Astrocyte of the hippocampus (primary cell): ENCODE measurements at regions not wholly inside any gene's neighbourhood (a gene's known extent, or its start where the extent isn't known, plus 50 kb on each side); places are given as distances from the start of the nearest gene placed in this dataset.

Experiments used
- DNase-seq: peaks from one replicate; pipeline ENCODE4 v3.0.0; 2011; ENCODE audit warnings: low read depth, low spot score

DNA sequence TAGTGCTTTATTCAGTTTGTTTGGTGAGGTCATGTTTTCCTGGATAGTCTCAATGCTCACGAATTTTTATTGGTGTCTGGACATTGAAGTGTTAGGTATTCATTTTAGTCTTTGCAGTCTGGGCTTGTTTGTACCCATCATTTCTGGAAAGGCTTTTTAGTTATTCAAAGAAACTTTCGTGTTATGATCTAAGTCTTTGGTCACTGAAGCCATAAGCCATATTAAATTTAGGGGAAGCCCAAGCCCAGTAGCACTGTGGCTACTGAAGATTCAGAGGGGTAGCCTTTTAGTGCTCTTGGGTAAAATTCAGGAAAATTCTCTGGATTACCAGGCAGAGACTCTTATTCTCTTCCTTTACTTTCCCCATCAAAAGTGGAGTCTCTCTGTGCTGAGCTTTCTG lies 56.2 kb upstream of the PEX5L start:
- DNase-seq, result no peak

DNA sequence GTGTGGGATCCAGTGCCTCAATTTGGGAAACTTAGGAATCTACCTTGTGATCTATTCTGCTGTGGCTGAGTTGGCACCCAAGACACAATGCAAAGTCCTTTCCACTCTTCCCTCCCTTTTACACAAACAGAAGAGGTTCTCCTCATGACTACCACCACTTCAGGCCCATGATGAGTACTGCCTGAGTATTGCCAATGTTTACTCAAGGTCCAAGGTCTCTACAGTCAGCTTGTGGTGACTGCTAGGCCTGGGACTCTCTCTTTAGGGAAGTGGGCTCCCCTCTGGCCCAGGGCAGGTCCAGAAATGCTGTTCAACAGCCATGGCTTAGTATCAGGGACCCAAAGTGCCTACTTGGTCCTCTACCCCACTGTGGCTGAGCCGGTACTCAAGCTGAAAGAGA lies 56.8 kb upstream of the PEX5L start:
- DNase-seq, result no peak

DNA sequence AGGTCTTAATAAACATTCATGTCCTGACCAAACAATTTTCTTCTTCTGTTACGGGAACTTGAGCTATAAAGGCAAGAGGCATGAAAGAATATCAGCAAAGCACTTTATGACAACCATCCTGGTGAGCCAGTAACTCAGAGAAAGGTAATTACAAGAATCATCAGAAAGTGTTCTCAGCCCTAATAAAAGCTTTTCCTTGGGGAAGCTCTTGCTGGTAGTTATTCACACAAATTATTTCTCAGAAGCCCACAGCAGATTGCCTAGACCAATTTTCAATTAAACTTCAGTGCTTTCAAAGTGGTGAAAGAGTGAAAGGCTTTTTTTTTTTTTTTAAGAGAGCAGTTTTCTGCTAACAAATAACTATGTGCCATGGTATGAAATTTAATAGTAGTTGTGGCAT lies 60.9 kb upstream of the PEX5L start:
- DNase-seq, result no peak

DNA sequence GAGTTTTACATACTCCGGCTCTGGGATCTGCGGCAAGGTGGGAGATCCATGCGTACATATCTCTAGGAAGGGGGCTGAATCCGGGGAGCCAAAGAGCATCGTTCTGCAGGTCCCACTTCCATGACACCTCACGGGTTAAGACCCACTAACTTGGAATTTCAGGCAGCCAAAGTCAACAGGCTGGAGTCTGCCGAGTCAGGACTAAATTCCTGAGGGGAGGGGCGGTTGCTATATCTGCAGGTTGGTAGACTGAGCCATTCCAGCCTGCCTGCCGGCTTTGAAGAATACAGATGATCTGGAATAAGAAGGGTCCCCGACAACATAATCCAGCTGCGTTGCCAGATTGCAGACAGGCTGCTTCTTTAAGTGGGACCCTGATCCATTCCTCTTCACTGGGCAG lies 65.4 kb upstream of the PEX5L start:
- DNase-seq, result peak; percentile 1

DNA sequence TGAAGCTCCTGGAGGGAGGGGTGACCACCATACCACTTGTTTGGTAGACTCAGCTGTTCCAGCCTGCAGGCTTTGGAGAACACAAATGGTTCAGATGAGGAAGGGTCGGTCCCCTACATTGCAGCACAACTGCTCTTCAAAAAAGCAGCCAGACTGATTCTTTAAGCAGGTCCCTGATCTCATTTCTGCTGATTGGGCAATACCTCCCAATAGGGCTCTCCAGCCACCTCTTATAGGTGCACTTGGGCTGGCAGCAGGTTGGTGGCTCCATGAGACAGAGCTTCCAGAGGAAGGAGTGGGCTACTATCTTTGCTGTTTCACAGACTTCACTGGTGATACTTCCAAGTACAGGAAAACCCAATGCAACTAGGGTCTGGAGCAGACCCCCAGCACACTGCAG lies 65.9 kb upstream of the PEX5L start:
- no peak for DNase-seq

DNA sequence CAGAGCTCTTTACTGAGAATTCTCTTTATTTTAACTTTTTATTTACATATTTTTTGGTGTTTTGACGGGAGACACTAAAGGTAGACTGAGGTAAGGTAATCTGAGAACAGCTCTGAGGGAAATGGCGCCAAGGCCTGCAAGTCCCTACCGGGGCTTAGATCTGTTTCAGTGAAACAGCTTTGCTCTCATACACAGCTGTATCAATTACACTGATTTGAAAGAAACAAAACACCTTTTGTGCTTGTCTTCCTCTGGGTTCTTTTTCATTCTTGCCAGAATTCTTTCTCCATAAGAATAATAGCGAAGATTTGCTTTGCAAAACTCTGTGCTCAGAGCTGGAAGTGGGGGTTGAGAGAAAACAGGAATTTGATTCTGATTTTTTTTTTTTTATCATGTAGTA lies 79.5 kb upstream of the PEX5L start:
- DNase-seq, result no peak

DNA sequence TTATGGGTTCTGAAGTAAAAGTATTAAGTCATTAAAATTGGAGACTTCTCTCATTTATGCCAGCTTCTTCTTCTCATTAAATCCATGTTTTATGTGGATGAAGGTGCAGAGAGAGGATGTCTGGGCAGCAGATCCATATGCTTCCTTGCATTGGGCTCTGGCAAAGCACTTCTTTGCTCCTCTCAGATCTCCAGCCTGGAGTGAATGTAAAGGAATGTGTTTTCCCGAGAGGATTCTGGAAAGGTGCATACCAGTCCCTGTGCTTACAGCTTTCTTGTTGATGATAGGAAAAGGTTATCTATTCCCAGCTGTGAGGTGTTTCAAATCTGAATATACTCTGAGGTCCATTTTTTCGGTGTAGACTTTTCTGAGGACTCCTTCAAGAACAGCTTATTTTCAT lies 79.9 kb upstream of the PEX5L start:
- no peak for DNase-seq

DNA sequence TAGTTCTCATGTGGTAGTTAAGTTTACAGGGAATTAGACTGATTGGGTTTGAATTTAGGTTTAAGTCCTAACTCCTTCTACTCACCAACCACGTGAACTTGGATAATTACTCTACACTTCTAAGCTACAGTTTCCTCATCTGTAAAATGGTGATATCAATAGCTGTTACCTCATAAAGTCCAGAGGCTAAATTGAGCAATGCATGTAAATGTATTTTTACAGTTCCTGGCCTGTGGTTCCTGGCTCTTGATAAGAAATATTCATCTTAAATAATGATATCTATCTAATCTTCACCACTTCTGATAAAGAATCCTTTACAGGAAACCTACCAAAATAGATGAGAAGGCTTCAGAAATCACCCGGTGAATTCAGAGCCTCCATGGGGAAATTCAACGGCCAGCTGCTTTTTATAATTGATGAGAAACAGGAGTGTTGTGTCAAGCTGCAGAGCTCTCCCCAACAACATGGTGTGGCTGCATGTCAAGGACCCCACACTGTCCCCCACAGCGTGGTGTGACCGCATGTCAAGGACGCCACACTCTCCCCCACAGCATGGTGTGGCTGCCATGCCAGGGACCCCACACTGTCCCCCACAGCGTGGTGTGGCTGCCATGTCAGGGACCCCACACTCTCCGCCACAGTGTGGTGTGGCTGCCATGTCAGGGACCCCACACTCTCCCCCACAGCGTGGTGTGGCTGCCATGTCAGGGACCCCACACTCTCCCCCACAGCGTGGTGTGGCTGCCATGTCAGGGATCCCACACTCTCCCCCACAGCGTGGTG lies 80.8 kb upstream of the PEX5L start:
- DNase-seq, result no peak

DNA sequence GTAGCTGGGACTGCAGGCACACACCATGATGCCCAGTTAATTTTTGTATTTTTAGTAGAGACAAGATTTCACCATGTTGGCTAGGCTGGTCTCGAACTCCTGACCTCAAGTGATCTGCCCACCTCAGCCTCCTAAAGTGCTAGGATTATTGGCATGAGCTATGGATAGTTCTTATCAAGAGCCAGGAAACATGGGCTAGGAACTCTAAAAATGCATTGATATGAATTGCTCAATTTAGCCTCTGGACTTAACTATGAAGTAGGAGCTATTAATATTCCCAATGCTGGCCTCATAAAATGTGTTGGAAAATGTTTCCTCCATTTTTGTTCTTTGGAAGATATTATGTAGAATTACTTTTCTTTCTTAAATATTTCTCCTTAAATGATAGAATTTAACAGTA lies 82.8 kb upstream of the PEX5L start:
- DNase-seq, result no peak

DNA sequence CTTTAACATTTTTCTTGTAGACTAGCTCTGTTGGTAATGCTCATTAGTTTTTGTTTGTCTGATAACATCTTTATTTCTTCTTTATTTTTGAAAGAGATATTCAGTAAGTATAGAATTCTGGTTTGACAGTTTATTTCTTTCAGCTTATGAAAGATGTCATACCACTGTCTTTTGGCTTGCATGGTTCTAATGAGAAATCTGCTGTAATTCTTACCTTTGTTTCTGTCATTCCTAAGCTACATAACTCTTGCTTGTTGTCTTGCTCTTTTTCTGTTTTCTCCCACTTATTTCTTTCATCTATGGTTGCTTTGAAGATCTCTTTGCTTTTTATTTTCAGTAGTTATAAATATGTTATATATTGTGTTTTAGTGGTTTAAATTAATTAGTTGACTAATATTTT lies 87.2 kb upstream of the PEX5L start:
- no peak for DNase-seq

DNA sequence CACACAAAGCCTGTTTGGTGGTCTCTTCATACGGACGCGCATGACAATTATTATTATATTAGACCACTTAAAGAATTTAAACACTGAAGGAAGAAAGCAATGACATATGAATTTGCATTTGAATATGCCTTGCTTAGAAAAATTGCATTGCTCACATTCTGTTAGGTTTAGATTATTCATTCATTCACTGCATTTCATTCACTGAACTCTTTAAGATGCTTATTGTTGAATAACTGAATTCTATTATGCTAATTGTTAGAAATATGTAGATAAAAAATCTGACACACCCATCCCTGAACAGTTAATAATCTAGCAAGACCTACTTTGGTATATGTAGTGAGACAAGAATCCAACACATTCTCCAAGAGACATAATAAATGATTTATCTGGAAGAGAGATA lies 94.4 kb upstream of the PEX5L start:
- DNase-seq, result no peak

DNA sequence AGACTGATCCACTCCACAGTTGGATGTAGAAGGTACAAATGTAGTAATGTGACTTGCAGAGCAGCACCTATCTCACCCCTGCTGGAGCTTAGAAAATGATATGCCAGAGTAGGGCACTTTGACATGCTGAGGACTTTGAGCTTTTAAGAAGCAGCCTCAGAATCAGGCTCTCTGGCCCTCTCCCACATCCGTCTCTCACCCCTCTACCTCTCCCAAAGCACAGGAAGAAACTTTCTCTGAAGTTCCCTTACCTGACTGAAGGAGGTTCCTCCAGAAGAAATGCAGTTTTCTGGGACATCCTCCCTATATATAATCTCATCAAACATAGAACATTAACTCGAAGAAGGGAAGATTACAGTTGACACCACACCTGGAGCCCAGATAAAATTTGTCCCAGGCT lies 98.4 kb upstream of the PEX5L start:
- no peak for DNase-seq

DNA sequence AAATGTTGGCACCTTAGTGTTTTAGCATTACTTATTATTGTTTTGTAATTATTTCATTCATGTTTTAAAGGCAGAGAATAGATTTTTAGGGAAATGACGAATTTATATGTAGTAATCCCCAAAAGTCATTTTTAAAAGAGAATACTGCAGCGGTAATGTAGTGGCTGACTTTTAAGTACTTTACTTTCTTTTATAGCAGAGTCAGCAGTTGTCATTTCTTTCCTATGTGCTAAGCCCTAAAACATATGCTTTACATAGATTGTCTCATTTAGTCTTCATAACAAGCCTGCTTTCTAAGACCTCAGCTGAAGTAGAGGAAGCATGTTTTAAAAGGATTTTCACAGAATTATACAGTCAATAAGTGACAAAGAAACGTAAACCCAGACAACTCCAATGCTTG lies 102.1 kb upstream of the PEX5L start:
- DNase-seq, result no peak

DNA sequence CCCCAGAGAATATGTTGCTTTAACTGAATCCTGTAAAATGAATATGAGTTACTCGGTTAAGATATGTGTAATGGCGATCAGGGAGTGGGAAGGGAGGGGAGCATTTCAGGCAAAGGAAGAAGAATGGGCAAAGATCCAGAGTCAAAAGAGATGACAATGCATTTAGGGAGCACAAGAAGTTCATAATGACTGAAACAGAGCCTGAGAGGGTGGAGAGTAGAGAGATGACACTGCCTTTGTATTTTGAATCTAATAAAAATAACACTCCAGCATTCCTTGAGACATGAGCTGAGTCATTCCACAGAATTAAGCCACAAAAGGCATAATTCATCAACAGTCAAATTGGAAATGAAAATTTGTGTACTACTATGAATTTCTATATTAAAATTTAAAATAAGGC lies 105.3 kb upstream of the PEX5L start:
- no peak for DNase-seq

DNA sequence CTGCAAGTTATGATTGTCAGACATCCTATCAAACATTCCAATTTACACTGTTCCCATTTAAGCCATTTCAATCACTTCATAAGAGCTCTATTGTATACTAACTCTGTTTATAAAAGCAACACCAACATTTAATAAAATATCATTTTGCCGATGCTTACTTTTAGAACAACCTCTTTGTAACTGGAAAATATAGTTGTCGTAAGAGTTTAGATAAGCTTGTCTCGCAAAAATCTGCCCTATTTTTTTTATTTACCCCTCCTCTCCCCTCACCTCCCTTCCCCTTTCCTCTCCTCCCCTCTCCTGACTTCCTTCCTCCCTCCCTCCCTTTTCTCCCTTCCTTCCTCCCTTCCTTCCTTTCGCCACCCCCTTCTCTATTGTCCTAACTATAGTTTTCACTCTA lies 105.7 kb upstream of the PEX5L start:
- no peak for DNase-seq

DNA sequence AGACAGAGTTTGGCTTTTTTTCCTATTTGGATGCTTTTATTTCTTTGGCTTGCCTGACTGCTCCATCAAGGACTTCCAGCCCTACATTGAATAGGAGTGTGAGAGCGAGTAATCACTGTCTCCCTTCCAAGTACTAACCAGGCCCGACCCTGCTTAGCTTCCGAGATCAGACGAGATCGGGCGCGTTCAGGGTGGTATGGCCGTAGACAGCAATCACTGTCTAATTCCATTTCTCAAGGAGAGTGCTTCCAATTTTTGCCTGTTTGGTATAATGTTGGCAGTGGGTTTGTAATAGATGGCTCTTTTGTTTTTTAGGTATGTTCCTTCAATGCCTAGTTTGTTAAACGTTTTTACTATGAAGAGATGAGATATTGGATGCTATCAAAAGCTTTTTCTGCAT lies 125.0 kb upstream of the PEX5L start:
- no peak for DNase-seq

DNA sequence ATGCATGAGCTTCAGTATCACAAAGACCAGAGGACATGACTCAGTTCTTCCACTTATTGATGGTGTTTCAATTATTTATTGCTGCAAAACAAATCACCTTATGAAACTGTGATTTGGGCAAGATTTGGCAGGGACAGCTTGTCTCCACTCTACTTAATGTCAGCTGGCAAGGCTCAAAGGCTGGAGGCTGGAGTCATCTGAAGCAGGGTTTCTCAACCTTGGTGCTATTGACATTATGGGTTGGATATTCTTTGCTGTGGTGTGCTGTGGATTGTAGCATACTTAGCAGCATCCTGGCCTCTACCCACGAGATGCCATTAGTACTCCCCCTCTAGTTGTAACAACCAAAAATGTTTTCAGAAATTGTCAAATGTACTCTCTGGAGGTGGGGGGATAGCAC lies 138.8 kb upstream of the PEX5L start:
- no peak for DNase-seq

DNA sequence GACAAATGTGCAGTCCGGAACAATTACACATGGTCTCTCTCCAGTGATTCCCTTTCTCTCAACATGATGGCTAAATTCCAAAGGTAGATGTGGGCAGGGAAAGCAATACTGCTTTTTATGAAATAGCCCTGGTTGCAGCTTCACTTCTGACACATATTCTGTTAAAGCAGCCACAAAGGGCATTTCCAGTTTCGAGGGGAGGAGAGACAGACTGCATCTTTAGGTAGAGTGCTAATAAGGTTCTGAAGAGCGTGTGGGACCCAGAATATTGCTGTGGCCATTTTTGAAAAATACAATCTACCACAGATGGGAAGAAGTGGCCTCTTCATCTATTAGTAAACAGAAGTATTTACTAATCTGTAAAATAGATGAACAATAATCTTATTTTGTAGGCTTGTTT lies 139.3 kb upstream of the PEX5L start:
- no peak for DNase-seq

DNA sequence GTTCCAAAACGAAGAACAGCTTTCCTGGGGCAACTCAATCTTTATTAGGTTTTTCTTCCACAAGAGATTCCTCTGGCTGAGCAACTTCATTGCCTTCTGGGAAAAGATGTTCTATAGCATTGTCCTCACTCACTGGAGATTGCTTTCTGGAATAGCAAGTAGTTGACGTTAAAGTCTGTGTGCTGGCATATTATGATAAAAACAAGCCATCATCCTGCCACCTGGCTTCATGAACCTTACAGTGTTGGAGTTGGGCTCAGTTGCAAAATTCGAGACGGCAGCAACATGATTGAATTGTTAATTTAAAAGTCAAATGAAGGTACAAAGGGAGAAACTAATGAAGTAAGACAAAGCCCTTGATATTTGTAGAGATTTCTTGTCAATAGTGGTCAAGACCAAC lies 140.5 kb upstream of the PEX5L start:
- DNase-seq, result no peak

DNA sequence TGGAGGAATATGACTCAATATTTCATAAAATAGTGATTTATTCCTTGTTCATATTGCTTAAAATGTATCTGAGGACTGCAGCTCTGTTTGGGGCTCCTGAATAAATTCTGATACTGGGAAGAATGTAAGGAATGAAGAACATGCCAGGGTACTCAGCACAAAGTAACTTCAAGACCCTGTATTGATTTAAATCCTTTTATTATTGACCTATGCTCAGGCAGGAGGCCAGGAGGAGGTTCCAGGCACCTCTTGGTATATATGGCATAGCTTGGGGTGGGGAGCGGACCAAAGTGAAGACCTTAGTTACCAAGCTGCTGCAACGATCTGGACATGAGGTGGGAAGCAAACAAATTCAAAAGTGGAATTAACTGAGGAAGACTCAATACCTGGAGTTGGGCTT lies 142.8 kb upstream of the PEX5L start:
- DNase-seq, result no peak

DNA sequence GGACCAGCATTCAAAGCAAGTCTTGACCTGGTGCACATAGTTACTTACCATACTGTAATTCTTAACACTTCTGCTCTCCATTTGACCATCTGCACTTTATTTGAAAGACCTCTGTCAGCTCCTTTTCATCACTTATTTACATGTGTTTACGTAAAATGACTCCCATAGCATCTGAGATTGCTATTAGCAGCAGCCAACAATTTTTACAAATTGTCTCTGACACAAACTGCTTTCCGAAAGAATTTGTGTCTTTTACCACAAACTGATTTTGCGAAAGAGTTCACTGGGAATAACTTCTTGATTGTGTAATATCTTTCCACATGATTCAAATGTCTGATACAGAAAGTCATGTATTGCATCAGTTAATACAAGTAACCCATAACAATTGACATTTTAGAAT lies 144.1 kb upstream of the PEX5L start:
- no peak for DNase-seq

DNA sequence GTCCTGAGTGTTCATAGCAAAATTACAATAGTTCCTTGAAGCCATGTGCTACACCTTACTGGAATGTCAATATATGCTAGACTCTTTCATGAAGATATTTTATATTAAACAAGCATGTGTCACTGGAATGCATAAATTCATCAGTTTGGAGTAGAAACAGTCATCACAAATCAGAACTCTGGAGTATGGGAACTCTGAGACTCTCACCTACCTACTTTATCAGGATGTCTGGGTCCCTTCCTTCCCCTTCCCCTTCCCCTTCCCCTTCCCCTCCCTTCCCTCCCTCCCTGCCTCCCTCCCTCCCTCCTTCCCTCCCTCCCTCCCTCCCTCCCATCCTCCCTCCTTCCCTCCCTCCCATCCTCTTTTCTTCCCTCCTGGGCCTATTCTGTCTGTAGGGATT lies 144.7 kb upstream of the PEX5L start:
- DNase-seq, result no peak

DNA sequence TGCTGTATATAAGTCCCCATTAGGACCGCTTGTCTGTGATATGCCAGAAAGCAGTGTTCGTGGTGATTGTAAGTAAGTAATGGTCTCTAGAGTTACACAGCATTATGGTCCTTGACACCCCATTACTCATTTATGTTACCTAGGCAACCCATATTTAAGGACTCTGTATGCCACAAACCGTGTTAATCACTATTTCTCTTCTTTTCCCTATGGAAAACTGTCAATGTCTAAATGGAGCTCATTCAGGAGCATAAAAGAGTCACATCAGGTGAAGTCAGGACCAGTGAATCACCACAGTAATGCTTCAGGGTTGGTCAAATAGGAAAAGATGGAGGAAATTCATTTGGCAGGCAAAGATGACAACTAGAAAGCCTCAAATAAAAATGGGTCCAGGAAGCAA lies 146.6 kb upstream of the PEX5L start:
- no peak for DNase-seq

DNA sequence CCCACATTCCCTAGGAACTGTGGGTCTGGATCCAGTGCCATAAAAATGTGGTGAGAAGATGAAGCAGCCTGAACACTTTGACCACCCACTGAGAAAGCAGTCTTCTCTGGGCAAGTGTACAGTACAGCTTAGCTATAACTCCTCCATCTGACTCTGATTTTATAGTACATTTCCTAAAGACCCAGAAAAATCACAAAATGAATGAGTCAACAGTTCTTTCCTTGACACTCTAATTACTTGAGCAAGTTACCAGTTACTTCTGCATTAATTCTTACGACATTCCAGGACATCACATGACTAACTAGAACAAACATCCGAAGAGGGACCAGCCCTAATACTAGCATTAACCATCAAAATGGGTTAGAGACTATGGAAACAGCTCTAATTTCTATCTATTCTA lies 148.1 kb upstream of the PEX5L start:
- no peak for DNase-seq
